Globus pallidus (tissue), 1 donor: ENCODE measurements at regions not wholly inside any gene's neighbourhood (a gene's known extent, or its start where the extent isn't known, plus 50 kb on each side); places are given as distances from the start of the nearest gene placed in this dataset.
"Not testable (repeated sequence)": the region's sequence is repeated elsewhere in the genome, so short reads cannot be mapped to it uniquely, and the experiment has no call there.

ENCODE experiments used
- DNase-seq: peaks from one replicate; pipeline ENCODE4 v3.0.0-alpha.2; 2015; ENCODE audit warnings: low spot score

GRCh38 chr15:96914081-96914480 lies 583.6 kb downstream of the NR2F2 start:
- no peak for DNase-seq

GRCh38 chr15:96916750-96917149 lies 586.2 kb downstream of the NR2F2 start:
- no peak for DNase-seq

GRCh38 chr15:96924570-96924969 lies 594.1 kb downstream of the NR2F2 start:
- no peak for DNase-seq

GRCh38 chr15:96947296-96948229 lies 617.1 kb downstream of the NR2F2 start:
- DNase-seq = no peak

- DNase-seq = no peak
Measured at GRCh38 chr15:96948981-96949380, 618.5 kb downstream of the NR2F2 start.

GRCh38 chr15:96958721-96959120 lies 628.2 kb downstream of the NR2F2 start:
- DNase-seq = no peak

GRCh38 chr15:96959501-96959900 lies 629.0 kb downstream of the NR2F2 start:
- DNase-seq = no peak

GRCh38 chr15:96960711-96961480 lies 630.4 kb downstream of the NR2F2 start:
- no peak for DNase-seq

- DNase-seq = no peak
Measured at GRCh38 chr15:96966554-96966953, 636.1 kb downstream of the NR2F2 start.

- DNase-seq = no peak
Measured at GRCh38 chr15:96969732-96970710, 639.5 kb downstream of the NR2F2 start.

- no peak for DNase-seq
Measured at GRCh38 chr15:96972201-96972600, 641.7 kb downstream of the NR2F2 start.

- DNase-seq = no peak
Measured at GRCh38 chr15:96974761-96975160, 644.3 kb downstream of the NR2F2 start.

- no peak for DNase-seq
Measured at GRCh38 chr15:96977886-96978285, 647.4 kb downstream of the NR2F2 start.

- DNase-seq = no peak
Measured at GRCh38 chr15:96978937-96979473, 648.5 kb downstream of the NR2F2 start.

GRCh38 chr15:96984121-96984671 lies 653.7 kb downstream of the NR2F2 start:
- not testable (repeated sequence) for DNase-seq

GRCh38 chr15:96992817-96993216 lies 662.3 kb downstream of the NR2F2 start:
- no peak for DNase-seq

GRCh38 chr15:96997538-96997937 lies 667.0 kb downstream of the NR2F2 start:
- DNase-seq = no peak

GRCh38 chr15:97009031-97009431 lies 678.5 kb downstream of the NR2F2 start:
- no peak for DNase-seq

GRCh38 chr15:97012986-97013385 lies 682.5 kb downstream of the NR2F2 start:
- DNase-seq = no peak

GRCh38 chr15:97013491-97013890 lies 683.0 kb downstream of the NR2F2 start:
- no peak for DNase-seq

GRCh38 chr15:97014001-97014400 lies 683.5 kb downstream of the NR2F2 start:
- no peak for DNase-seq
